ENCODE measurements at regions not wholly inside any gene's neighbourhood (a gene's known extent, or its start where the extent isn't known, plus 50 kb on each side); places are given as distances from the start of the nearest gene placed in this dataset.
"Not testable (repeated sequence)": the region's sequence is repeated elsewhere in the genome, so short reads cannot be mapped to it uniquely, and the experiment has no call there.

GRCh38 chr7:138220321-138220720 lies 144.1 kb downstream of the AKR1D1 start:
- DNase-seq, result not testable (repeated sequence)

DNA sequence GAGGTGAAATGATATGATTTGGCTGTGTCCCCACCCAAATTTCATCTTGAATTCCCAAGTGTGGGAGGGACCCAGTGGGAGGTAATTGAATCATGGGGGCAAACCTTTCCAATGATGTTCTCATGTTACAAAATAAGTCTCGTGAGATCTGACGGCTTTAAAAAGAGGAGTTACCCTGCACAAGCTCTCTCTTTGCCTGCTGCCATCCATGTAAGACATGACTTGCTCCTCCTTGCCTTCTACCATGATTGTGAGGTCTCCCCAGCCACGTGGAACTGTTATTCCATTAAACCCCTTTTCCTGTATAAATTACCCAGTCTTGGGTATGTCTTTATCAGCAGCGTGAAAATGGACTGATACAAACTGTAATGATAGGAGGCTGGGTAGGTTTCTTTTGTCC lies 145.1 kb downstream of the AKR1D1 start:
- not testable (repeated sequence) for DNase-seq

- no peak for DNase-seq
Observed at GRCh38 chr7:138223402-138223879, 147.2 kb downstream of the AKR1D1 start.

- DNase-seq, result peak in 16 of 51 donors; percentile 2 to 31 (median 8)
Observed at GRCh38 chr7:138226001-138226476, 149.8 kb downstream of the AKR1D1 start.

- no peak for DNase-seq
Observed at GRCh38 chr7:138226745-138227279, 150.6 kb downstream of the AKR1D1 start.

DNA sequence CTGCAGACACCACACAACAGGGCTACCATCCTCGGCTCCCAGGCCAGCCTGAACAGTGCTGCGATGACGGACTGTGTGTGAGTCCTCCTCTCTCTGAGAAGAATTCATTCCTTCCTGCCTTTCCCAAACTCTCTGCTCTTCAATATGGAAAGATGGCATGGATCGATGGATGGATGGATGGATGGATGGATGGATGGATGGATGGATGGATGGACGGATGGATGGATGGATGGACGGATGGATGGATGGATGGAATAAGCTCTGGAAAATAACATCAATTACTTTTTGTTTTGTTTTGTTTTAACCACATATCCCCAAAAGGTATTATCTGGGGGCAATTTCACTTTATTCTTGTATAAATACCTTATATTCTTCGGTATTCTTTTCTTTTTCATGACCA lies 151.9 kb downstream of the AKR1D1 start:
- DNase-seq, result no peak

GRCh38 chr7:138228769-138229168 lies 152.5 kb downstream of the AKR1D1 start:
- no peak for DNase-seq

GRCh38 chr7:138233189-138233588 lies 156.9 kb downstream of the AKR1D1 start:
- no peak for DNase-seq

- DNase-seq, result no peak
Observed at GRCh38 chr7:138235207-138235606, 158.9 kb downstream of the AKR1D1 start.

DNA sequence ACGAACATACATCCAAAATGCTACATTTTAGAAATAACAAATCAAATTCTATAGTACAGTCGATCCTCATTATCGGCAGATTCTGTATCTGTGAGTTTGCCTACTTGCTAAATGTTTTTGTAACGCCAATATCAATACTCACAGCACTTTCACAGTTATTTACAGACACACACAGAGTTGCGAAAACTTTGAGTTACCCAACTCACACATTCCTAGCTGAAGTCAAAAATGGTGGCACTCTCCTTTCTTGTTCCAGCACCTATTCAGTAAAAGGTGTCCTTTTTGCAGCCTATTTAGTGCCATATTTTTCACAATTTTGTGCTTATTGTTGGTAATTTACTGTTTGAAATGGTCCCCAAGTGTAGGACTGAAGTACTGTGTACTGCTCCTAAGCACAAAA lies 161.7 kb downstream of the AKR1D1 start:
- no peak for DNase-seq

DNA sequence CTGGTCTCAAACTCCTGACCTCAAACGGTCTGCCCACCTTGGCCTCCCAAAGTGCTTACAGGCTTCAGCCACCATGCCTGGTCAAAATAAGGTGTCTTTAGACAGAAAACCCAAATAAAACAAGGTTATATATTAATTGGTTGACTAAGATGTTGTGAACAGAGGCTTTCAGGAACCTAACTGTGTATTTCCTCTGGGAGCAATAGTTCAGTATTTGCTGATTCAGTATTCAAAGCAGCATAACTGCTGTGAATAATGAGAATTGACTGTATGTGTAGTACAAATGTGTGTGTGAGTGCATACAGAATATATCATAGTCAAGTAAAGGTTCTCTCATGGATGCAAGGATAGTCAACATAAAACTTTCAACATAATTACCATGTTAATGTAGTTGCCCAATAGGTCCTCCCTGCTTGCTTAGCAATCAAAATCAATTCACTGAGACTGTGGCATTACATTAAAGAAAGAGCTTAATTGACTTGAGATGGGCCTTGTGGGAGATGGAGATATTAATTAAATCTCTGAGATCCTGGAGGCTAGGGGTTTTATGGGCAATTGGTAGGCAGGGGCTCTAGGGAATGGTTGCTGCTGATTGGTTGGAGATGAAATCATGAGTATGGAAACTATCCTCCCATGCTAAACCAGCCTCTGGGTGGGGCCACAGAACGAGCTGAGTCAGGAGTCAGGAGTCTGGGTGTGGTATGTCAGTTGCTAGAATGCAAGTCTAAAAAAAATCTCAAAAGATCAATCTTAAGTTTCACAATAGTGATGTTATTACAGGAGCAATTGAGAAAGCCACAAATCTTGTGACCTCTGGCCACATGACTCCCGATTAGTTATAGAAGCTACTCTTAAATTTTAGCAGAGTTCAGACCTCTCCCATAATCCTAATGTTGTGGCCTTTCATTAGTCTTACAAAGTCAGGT lies 162.7 kb downstream of the AKR1D1 start:
- DNase-seq, result no peak

DNA sequence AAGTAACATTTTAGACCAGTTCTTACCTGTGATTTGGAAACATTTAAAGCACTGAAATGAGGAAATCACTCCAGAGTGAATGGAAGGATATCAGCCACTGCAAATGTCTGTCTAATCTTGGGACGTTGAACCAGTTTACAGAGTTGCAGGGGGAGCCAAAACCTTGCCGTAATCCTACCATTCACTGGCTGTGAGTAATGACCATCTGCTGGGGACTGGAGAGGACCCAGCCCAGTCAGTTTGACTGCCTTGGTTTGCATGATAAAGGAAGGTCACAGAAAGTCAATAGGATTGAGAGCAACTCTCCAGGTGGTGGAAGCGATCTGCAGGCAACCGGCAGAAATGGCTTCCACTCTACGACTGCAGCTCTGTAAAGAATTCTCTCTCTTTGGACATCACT lies 167.2 kb downstream of the AKR1D1 start:
- no peak for DNase-seq

DNA sequence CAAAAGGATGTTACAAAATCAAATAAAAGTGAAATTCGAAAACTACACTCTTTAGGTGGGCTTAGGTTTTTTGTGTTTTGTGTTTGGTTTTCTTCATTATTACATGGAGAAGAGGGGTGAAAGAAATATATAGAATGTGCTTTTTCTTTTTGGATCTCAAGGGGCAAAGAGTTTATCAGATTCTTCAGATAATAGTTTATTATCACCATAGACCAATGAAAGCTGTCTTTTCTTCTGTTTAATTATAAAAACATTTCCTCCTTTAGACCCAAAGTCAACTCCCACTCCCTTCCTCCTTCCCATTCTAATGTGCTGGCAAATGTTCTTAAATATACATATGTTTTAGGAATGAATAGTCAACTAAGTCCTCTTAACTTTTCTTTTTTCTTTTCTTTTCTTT lies 167.6 kb downstream of the AKR1D1 start:
- no peak for DNase-seq

DNA sequence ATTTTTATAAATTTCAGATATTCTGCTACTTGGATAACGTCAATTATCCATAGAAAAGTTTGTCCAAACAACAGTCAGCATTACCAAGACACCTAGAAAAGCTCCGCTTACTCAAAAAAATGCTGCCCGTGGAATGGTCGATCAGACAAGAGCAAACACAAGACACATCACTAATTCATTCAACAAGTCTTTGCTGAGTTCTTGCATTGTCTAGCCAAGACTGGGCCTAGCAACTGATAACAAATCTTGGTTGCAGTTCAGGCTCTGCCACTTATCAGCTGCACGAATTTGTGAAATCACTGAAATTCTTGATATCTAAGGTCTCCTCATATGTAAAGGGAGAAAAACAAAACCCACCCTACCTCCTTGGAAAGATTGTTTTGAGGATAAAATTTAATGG lies 168.3 kb downstream of the AKR1D1 start:
- DNase-seq, result no peak

GRCh38 chr7:138245216-138245615 lies 169.0 kb downstream of the AKR1D1 start:
- no peak for DNase-seq

- DNase-seq, result no peak
Observed at GRCh38 chr7:138245682-138246081, 169.4 kb downstream of the AKR1D1 start.

DNA sequence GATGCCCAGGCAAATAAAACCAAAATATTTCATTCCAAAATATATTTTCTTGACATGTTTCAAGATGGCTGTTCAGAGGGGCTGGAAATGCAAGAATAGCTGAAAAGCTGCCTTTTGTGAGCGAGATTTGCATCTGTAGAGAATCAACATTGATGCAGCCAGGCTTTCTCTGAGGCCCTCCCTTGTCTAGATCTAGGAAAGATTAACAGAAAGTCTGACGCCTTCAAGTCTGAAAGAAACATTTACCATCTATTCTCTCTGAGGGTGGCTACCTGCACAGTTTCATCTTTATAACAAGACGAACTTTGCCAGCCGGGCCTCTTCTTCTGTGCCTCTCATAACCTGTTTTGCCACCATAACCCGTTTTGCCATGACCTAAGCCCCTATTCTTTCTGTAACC lies 170.2 kb downstream of the AKR1D1 start:
- no peak for DNase-seq

GRCh38 chr7:138247081-138247480 lies 170.8 kb downstream of the AKR1D1 start:
- no peak for DNase-seq

DNA sequence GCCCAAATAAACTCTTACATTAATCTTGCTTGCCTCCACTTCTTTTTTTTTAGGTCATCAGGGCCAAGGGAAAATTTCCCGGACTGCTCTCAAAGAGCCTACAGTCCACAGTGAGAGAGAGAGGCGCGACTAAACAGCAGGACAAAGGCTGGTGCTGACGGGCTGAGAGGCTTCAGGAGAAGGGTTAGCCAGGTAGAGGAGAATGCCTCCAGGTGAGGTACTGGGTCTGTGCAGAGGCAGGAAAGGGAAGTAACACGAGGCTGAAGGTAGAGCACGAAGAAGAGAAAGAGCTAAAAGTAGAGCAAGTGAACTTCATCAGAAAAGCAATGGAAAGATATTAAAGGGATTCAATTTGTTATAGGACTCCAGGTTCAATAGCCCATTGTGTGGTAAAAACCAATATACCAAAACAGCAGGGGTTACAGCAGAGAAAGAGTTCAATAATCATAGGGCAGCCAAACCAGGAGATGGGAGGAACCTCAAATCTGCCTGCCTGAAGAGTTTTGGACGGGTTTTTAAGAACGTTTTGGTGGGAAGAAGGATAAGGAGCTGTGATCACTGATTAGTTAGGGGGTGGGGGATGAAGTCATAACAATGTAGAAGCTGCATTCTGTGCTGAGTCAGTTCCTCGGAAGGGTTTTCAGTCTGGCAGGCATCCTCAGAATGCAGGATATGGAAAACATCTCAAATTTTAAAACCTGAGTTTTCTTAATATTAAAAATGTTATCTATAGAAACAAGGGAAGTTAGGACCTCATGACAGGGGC lies 171.5 kb downstream of the AKR1D1 start:
- DNase-seq, result no peak

GRCh38 chr7:138248609-138249008 lies 172.3 kb downstream of the AKR1D1 start:
- DNase-seq, result no peak

DNA sequence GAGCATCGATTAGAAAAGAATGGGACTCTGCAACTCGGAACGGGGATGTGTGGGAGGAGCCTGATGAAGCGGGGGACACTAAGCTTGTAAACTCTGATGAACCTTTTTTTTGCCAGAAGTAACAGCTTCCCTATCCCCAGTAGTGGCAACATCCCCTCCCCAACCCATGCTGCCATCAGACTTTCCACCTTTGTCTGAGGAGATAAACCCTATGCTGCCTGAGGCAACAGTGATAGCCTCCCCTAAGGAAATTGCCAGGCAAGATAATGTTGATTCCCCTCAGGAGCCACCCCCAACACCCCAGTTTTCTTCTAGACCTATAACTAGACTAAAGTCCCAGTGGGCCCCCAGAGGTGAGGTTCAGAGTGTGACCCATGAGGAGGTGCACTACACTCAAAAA lies 173.7 kb downstream of the AKR1D1 start:
- no peak for DNase-seq

- not testable (repeated sequence) for DNase-seq
Observed at GRCh38 chr7:138252666-138253065, 176.4 kb downstream of the AKR1D1 start.

Data from hypothalamus (tissue), 51 donors.